GM12878 (cell line): ENCODE measurements at regions not wholly inside any gene's neighbourhood (a gene's known extent, or its start where the extent isn't known, plus 50 kb on each side); places are given as distances from the start of the nearest gene placed in this dataset.

Source experiments
- ATAC-seq: fragments of 200-7000 bp; cut with Tn5 transposase; 3 replicates; pipeline ENCODE4 v1.9.1; 2020; ENCODE audit warnings: mild to moderate bottlenecking, moderate library complexity
- BruUV-seq: library from RNA; stranded (reverse); fragments of 400-500 nt; replicated peaks from 2 replicates; lab custom pipeline; 2021; lab: Mats Ljungman, UMichigan
- CTCF ChIA-PET: fragments of 300-600 bp; sonication (Branson Sonifier 250); formaldehyde crosslinking; extraction: SDS; loops from one replicate; lab custom pipeline; 2021; ENCODE audit warnings: inconsistent platforms; lab: Yijun Ruan, JAX
- POLR2A ChIA-PET: fragments of 350-600 bp; formaldehyde crosslinking; extraction: SDS; loops from one replicate; lab custom pipeline; 2021; ENCODE audit warnings: inconsistent platforms; lab: Charles Lee
- RAD21 ChIA-PET: fragments of 300-600 bp; sonication (Branson Sonifier 250); formaldehyde crosslinking; loops from one replicate; lab custom pipeline; 2023; ENCODE audit warnings: antibody characterized with exemption; ENCODE audit not compliant: unreplicated experiment; lab: Charles Lee
- SMC1A ChIA-PET: fragments of 300-600 bp; sonication (Branson Sonifier 250); formaldehyde crosslinking; loops from one replicate; lab custom pipeline; 2023; ENCODE audit not compliant: unreplicated experiment, uncharacterized antibody; lab: Charles Lee
- DNase-seq: peaks from one replicate; pipeline ENCODE4 v3.0.0-alpha.2; 2011; ENCODE audit warnings: low read depth, low spot score
- FAIRE-seq: peaks from 3 replicates; lab custom pipeline; 2011; peaks lifted over from hg19 to GRCh38; lab: Jason Lieb, UNC
- H2AFZ ChIP-seq: 2 replicates; pipeline ENCODE4 v1.6.0; 2011; ENCODE audit warnings: low read depth, low read length, control low read depth; ENCODE audit not compliant: control insufficient read depth
- H3K27ac ChIP-seq: 2 replicates; pipeline ENCODE4 v1.5.1; 2011; ENCODE audit warnings: control low read depth; ENCODE audit not compliant: control insufficient read depth, insufficient read depth
- H3K27me3 ChIP-seq, 2 experiments: replicated peaks in 1 of 2; 2 replicates each; pipeline versions ENCODE4 v1.6.0 to v1.6.1; 2011; ENCODE audit warnings: low read length in 1 of 2; ENCODE audit not compliant: control insufficient read depth in 2 of 2, insufficient read depth in 2 of 2
- H3K36me3 ChIP-seq, 2 experiments: 2 replicates each; pipeline ENCODE4 v1.5.1; 2011; ENCODE audit warnings: low read length in 1 of 2; ENCODE audit not compliant: control insufficient read depth in 2 of 2, insufficient read depth in 2 of 2
- H3K4me1 ChIP-seq: 2 replicates; pipeline ENCODE4 v1.6.1; 2011; ENCODE audit warnings: mild to moderate bottlenecking, low read length, moderate library complexity, mixed read lengths; ENCODE audit not compliant: control insufficient read depth, insufficient read depth
- H3K4me2 ChIP-seq: 2 replicates; pipeline ENCODE4 v1.6.0; 2011; ENCODE audit warnings: control low read depth; ENCODE audit not compliant: control insufficient read depth, insufficient read depth
- H3K4me3 ChIP-seq: fragments of 200-600 bp; sonication (generic); 2 replicates; pipeline ENCODE4 v1.5.1; 2016
- H3K79me2 ChIP-seq: 2 replicates; pipeline ENCODE4 v1.6.0; 2011; ENCODE audit warnings: low read length; ENCODE audit not compliant: control insufficient read depth, insufficient read depth
- H3K9ac ChIP-seq: 2 replicates; pipeline ENCODE4 v1.8.0; 2011; ENCODE audit warnings: low read length, control low read depth, mixed read lengths; ENCODE audit not compliant: control insufficient read depth, insufficient read depth
- H3K9me3 ChIP-seq: replicated peaks from 3 replicates; pipeline ENCODE4 v1.5.1; 2011; ENCODE audit warnings: mild to moderate bottlenecking, low read length; ENCODE audit not compliant: control insufficient read depth, insufficient read depth
- H4K20me1 ChIP-seq: 2 replicates; pipeline ENCODE4 v1.6.0; 2011; ENCODE audit not compliant: control insufficient read depth, insufficient read depth
- CHD1 ChIP-seq: IDR thresholded peaks from 2 replicates; pipeline ENCODE4 v1.6.1; 2012; ENCODE audit warnings: low read depth, low read length, improper control_type of control experiment
- EGR1 ChIP-seq, 2 experiments: IDR thresholded peaks; 1 replicate in 1 of 2; 2 replicates in 1 of 2; pipeline ENCODE4 v1.6.1; 2011 to 2012; ENCODE audit warnings: low read depth in 2 of 2, low read length in 2 of 2, borderline replicate concordance in 1 of 2, mild to moderate bottlenecking in 1 of 2, moderate library complexity in 1 of 2
- IKZF1 ChIP-seq: fragments of 450-650 bp; conservative IDR thresholded peaks from 2 replicates; pipeline ENCODE4 v1.6.1; 2017; ENCODE audit warnings: antibody characterized with exemption, mild to moderate bottlenecking
- KLF5 ChIP-seq: fragments of 450-650 bp; IDR thresholded peaks from 2 replicates; pipeline ENCODE4 v1.6.1; 2014; ENCODE audit warnings: mild to moderate bottlenecking; ENCODE audit not compliant: partially characterized antibody
- NFIC ChIP-seq: IDR thresholded peaks from 2 replicates; pipeline ENCODE4 v1.6.1; 2012; ENCODE audit warnings: low read depth, mild to moderate bottlenecking, inconsistent platforms, low read length, moderate library complexity
- PAX5 ChIP-seq: IDR thresholded peaks from 2 replicates; pipeline ENCODE4 v1.6.1; 2011; ENCODE audit warnings: low read depth, low read length, borderline replicate concordance
- POLR2A ChIP-seq: IDR thresholded peaks from 2 replicates; pipeline ENCODE4 v1.6.1; 2011; ENCODE audit warnings: low read depth, mild to moderate bottlenecking, low read length
- RFX5 ChIP-seq: IDR thresholded peaks from 2 replicates; pipeline ENCODE4 v1.6.1; 2011; ENCODE audit warnings: low read depth, low read length, improper control_type of control experiment
- SMARCA5 ChIP-seq: fragments of 450-650 bp; IDR thresholded peaks from 2 replicates; pipeline ENCODE4 v1.6.1; 2017; ENCODE audit warnings: mild to moderate bottlenecking
- SP1 ChIP-seq: IDR thresholded peaks from one replicate; pipeline ENCODE4 v1.6.1; 2011; ENCODE audit warnings: low read depth, low read length
- SUZ12 ChIP-seq: fragments of 200-600 bp; sonication (generic); IDR thresholded peaks from one replicate; pipeline ENCODE4 v1.6.1; 2018; ENCODE audit warnings: antibody characterized with exemption, mild to moderate bottlenecking; ENCODE audit not compliant: unreplicated experiment
- TCF12 ChIP-seq: IDR thresholded peaks from 2 replicates; pipeline ENCODE4 v1.6.1; 2011; ENCODE audit warnings: low read depth, mild to moderate bottlenecking, low read length
- ZNF217 ChIP-seq: fragments of 450-650 bp; IDR thresholded peaks from 2 replicates; pipeline ENCODE4 v1.6.1; 2017; ENCODE audit warnings: antibody characterized with exemption, mild to moderate bottlenecking
- WGBS: methylation state at CpG from one replicate; pipeline ENCODE4 v1.1.6; 2016; ENCODE audit warnings: low lambda C conversion rate; ENCODE audit not compliant: insufficient replicate concordance, insufficient coverage; ENCODE audit errors: missing lambda C conversion rate; 5-methylcytosine and 5-hydroxymethylcytosine counted together
- in situ Hi-C: fragments of 300-500 bp; cut with MboI; formaldehyde crosslinking; loops from 9 replicates; pipeline ENCODE4 v1.14.3; 2018; ENCODE audit warnings: mixed read lengths
- intact Hi-C: fragments of 100-400 bp; cut with micrococcal nuclease; formaldehyde crosslinking; loops from one replicate; pipeline ENCODE4 v1.14.2; 2022; ENCODE audit not compliant: unreplicated experiment
- TF ChIP-seq, protein P1 (sequence below): fragments of 450-650 bp; IDR thresholded peaks from 2 replicates; pipeline ENCODE4 v1.6.1; 2016; ENCODE audit warnings: mild to moderate bottlenecking
- TF ChIP-seq, protein P2 (sequence below), 3 experiments: IDR thresholded peaks in 2 of 3; conservative IDR thresholded peaks in 1 of 3; 2 replicates each; pipeline ENCODE4 v1.5.1; 2011; ENCODE audit warnings: low read depth in 3 of 3, low read length in 3 of 3, mild to moderate bottlenecking in 3 of 3, control low read depth in 2 of 3, moderate library complexity in 2 of 3, inconsistent platforms in 1 of 3, mixed read lengths in 1 of 3; ENCODE audit not compliant: control insufficient read depth in 2 of 3, insufficient read depth in 1 of 3; ENCODE audit errors: extremely low read depth in 1 of 3
- TF ChIP-seq, protein P3 (sequence below): IDR thresholded peaks from 2 replicates; pipeline ENCODE4 v1.6.1; 2012; ENCODE audit warnings: low read depth, low read length, improper control_type of control experiment
- TF ChIP-seq, protein P4 (sequence below): fragments of 450-650 bp; IDR thresholded peaks from 2 replicates; pipeline ENCODE4 v1.6.1; 2017; ENCODE audit warnings: mild to moderate bottlenecking, low read depth, inconsistent platforms; ENCODE audit not compliant: poor library complexity, severe bottlenecking
- TF ChIP-seq, protein P5 (sequence below): fragments of 150-350 bp; IDR thresholded peaks from 2 replicates; pipeline ENCODE4 v1.6.1; 2014; ENCODE audit warnings: mild to moderate bottlenecking, low read depth, low read length

DNA sequence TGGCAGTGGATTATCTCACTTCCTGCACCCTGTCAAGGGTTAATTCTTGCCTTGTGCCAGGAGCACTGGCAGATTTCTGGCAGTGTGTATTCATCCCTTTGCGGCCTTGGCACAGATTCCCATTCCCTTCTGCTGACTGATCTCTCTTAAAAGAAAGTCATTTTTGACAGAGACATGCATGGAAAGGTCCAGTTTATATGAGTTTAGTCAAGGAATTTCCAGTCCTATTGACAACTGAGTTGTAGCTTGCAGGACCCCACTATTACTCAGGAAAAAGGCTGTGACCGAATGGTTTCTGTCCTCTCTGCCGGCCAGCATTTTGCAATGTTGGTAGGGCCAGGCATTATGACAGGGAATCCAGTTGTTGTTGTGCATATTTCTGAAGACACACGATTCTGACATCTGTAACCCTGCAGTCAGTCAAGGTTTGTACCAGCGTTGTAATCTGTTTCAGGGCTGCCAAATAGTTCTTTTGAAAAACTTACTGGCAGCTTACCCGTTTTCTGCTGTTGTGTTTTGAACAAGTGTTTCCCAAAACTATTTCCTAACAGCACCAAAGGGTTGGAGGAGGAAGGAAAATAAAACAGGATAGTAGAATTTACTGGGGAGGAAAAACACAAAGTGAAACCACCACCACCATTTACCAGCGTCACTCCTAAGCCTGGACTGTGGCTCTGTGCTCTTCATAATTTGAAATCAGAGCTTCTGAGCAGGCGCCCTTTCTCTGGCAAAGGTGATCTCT, 243.4 kb upstream of the KLF4 start:
- FAIRE-seq: no peak
- no TSS peak for BruUV-seq
- no peaks in the 10 kb centered on the region for H4K20me1 ChIP-seq
- TF ChIP-seq RFX5: no peak
- TF ChIP-seq, protein P1, sequence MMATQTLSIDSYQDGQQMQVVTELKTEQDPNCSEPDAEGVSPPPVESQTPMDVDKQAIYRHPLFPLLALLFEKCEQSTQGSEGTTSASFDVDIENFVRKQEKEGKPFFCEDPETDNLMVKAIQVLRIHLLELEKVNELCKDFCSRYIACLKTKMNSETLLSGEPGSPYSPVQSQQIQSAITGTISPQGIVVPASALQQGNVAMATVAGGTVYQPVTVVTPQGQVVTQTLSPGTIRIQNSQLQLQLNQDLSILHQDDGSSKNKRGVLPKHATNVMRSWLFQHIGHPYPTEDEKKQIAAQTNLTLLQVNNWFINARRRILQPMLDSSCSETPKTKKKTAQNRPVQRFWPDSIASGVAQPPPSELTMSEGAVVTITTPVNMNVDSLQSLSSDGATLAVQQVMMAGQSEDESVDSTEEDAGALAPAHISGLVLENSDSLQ: no peak
- TF ChIP-seq, protein P2, sequence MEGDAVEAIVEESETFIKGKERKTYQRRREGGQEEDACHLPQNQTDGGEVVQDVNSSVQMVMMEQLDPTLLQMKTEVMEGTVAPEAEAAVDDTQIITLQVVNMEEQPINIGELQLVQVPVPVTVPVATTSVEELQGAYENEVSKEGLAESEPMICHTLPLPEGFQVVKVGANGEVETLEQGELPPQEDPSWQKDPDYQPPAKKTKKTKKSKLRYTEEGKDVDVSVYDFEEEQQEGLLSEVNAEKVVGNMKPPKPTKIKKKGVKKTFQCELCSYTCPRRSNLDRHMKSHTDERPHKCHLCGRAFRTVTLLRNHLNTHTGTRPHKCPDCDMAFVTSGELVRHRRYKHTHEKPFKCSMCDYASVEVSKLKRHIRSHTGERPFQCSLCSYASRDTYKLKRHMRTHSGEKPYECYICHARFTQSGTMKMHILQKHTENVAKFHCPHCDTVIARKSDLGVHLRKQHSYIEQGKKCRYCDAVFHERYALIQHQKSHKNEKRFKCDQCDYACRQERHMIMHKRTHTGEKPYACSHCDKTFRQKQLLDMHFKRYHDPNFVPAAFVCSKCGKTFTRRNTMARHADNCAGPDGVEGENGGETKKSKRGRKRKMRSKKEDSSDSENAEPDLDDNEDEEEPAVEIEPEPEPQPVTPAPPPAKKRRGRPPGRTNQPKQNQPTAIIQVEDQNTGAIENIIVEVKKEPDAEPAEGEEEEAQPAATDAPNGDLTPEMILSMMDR (IDR thresholded peaks at IDR 0.05 in 2 of 3, conservative IDR thresholded peaks at IDR 0.05 in 1 of 3; ENCODE audit: control insufficient read depth in 2 of 3, extremely low read depth in 1 of 3, insufficient read depth in 1 of 3, low read depth in 3 of 3, low read length in 3 of 3): no peak
- no peak for TF ChIP-seq KLF5
- no peak for TF ChIP-seq SMARCA5
- TF ChIP-seq, protein P3, sequence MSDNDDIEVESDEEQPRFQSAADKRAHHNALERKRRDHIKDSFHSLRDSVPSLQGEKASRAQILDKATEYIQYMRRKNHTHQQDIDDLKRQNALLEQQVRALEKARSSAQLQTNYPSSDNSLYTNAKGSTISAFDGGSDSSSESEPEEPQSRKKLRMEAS: no peak
- TF ChIP-seq, protein P4, sequence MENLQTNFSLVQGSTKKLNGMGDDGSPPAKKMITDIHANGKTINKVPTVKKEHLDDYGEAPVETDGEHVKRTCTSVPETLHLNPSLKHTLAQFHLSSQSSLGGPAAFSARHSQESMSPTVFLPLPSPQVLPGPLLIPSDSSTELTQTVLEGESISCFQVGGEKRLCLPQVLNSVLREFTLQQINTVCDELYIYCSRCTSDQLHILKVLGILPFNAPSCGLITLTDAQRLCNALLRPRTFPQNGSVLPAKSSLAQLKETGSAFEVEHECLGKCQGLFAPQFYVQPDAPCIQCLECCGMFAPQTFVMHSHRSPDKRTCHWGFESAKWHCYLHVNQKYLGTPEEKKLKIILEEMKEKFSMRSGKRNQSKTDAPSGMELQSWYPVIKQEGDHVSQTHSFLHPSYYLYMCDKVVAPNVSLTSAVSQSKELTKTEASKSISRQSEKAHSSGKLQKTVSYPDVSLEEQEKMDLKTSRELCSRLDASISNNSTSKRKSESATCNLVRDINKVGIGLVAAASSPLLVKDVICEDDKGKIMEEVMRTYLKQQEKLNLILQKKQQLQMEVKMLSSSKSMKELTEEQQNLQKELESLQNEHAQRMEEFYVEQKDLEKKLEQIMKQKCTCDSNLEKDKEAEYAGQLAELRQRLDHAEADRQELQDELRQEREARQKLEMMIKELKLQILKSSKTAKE: no peak
- TF ChIP-seq SUZ12: no peak
- no peak for TF ChIP-seq TCF12
- no peak for TF ChIP-seq PAX5
- no peak for TF ChIP-seq IKZF1
- no peak for TF ChIP-seq SP1
- TF ChIP-seq EGR1 (IDR thresholded peaks at IDR 0.05; ENCODE audit: borderline replicate concordance in 1 of 2, low read depth in 2 of 2, low read length in 2 of 2): no peak
- no peak for TF ChIP-seq CHD1
- no peak for TF ChIP-seq NFIC
- TF ChIP-seq ZNF217: no peak
- TF ChIP-seq, protein P5, sequence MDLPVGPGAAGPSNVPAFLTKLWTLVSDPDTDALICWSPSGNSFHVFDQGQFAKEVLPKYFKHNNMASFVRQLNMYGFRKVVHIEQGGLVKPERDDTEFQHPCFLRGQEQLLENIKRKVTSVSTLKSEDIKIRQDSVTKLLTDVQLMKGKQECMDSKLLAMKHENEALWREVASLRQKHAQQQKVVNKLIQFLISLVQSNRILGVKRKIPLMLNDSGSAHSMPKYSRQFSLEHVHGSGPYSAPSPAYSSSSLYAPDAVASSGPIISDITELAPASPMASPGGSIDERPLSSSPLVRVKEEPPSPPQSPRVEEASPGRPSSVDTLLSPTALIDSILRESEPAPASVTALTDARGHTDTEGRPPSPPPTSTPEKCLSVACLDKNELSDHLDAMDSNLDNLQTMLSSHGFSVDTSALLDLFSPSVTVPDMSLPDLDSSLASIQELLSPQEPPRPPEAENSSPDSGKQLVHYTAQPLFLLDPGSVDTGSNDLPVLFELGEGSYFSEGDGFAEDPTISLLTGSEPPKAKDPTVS: no peak
- TF ChIP-seq POLR2A: no peak
- TF ChIP-seq, all 136 proteins: peak for 0
- intact Hi-C loops (no loop called here), in situ Hi-C loops (no loop called here)
- ATAC-seq: peak; percentile 30; the same call in 2 of the 3 replicates
- no peak for DNase-seq
- no peaks in the 10 kb centered on the region for H3K36me3 ChIP-seq
- H3K27ac ChIP-seq: no peak overlapping the region
- no peak overlapping the region for H3K4me3 ChIP-seq
- H3K4me2 ChIP-seq: no peak overlapping the region
- no peak overlapping the region for H2AFZ ChIP-seq
- 38% methylated on average over 8 of the region's 8 CpGs for WGBS
- RAD21 ChIA-PET: interaction anchor here (1.0 to 1.6 kb wide), 3 partner anchors 19 to 49 kb away, joined by 3 to 11 read pairs (median 4); no protein-coding TSS in a partner anchor
- SMC1A ChIA-PET: interaction anchor here (0.8 to 3.4 kb wide), 10 partner anchors 8 to 27 kb away, joined by 3 to 13 read pairs (median 5); no protein-coding TSS in a partner anchor
- H3K9ac ChIP-seq: no peak overlapping the region
- H3K79me2 ChIP-seq: no peaks in the 10 kb centered on the region
- H3K9me3 ChIP-seq: no peaks in the 10 kb centered on the region
- POLR2A ChIA-PET: interaction anchor here (1.0 to 2.2 kb wide), 3 partner anchors 12 to 19 kb away, joined by 3 to 7 read pairs (median 4); no protein-coding TSS in a partner anchor
- H3K27me3 ChIP-seq: no peaks in the 10 kb centered on the region
- CTCF ChIA-PET: interaction anchor here (1.1 to 1.5 kb wide), 3 partner anchors 12 to 19 kb away, joined by 3 read pairs; no protein-coding TSS in a partner anchor
- no peaks in the 10 kb centered on the region for H3K4me1 ChIP-seq
